ENCODE measurements at regions not wholly inside any gene's neighbourhood (a gene's known extent, or its start where the extent isn't known, plus 50 kb on each side); places are given as distances from the start of the nearest gene placed in this dataset.

GRCh38 chr22:48619721-48620120 lies 1208.0 kb downstream of the BRD1 start:
- intact Hi-C loops (cut with micrococcal nuclease) = no loop called here
- CTCF ChIA-PET = no interaction called here
- Mint-ChIP-seq H3K4me3 (no peak overlapping the region), H3K27ac (no peak overlapping the region), H3K27me3 (ENCODE audit: low read depth) (no peaks in the 10 kb centered on the region), H3K4me1 (ENCODE audit: low read depth) (no peaks in the 10 kb centered on the region), H3K36me3 (ENCODE audit: low read depth) (no peaks in the 10 kb centered on the region), H3K9me3 (no peaks in the 10 kb centered on the region)
- no peak for DNase-seq

- H3K4me1 Mint-ChIP-seq (ENCODE audit: low read depth) = no peaks in the 10 kb centered on the region
- H3K4me3 Mint-ChIP-seq = no peak overlapping the region
- no peaks in the 10 kb centered on the region for H3K9me3 Mint-ChIP-seq
- H3K36me3 Mint-ChIP-seq (ENCODE audit: low read depth) = no peaks in the 10 kb centered on the region
- intact Hi-C loops (cut with micrococcal nuclease) = no loop called here
- H3K27me3 Mint-ChIP-seq (ENCODE audit: low read depth) = no peaks in the 10 kb centered on the region
- H3K27ac Mint-ChIP-seq = no peak overlapping the region
- no peak for DNase-seq
- CTCF ChIA-PET = no interaction called here
Observed at GRCh38 chr22:48618326-48618725, 1209.3 kb downstream of the BRD1 start.

- Mint-ChIP-seq H3K4me3 (no peak overlapping the region), H3K27me3 (ENCODE audit: low read depth) (no peaks in the 10 kb centered on the region), H3K36me3 (ENCODE audit: low read depth) (no peaks in the 10 kb centered on the region), H3K9me3 (no peaks in the 10 kb centered on the region), H3K4me1 (ENCODE audit: low read depth) (no peaks in the 10 kb centered on the region), H3K27ac (no peak overlapping the region)
- CTCF ChIA-PET = no interaction called here
- intact Hi-C loops (cut with micrococcal nuclease) = no loop called here
- no peak for DNase-seq
Observed at GRCh38 chr22:48616656-48617055, 1211.0 kb downstream of the BRD1 start.

- H3K4me1 Mint-ChIP-seq (ENCODE audit: low read depth) = no peaks in the 10 kb centered on the region
- intact Hi-C loops (cut with micrococcal nuclease) = no loop called here
- H3K27ac Mint-ChIP-seq = no peak overlapping the region
- CTCF ChIA-PET = no interaction called here
- no peaks in the 10 kb centered on the region for H3K9me3 Mint-ChIP-seq
- H3K36me3 Mint-ChIP-seq (ENCODE audit: low read depth) = no peaks in the 10 kb centered on the region
- H3K27me3 Mint-ChIP-seq (ENCODE audit: low read depth) = no peaks in the 10 kb centered on the region
- no peak overlapping the region for H3K4me3 Mint-ChIP-seq
- DNase-seq = no peak
Observed at GRCh38 chr22:48615171-48616008, 1212.3 kb downstream of the BRD1 start.

- no peaks in the 10 kb centered on the region for H3K36me3 Mint-ChIP-seq (ENCODE audit: low read depth)
- DNase-seq = no peak
- CTCF ChIA-PET = no interaction called here
- H3K27me3 Mint-ChIP-seq (ENCODE audit: low read depth) = no peaks in the 10 kb centered on the region
- no peaks in the 10 kb centered on the region for H3K4me1 Mint-ChIP-seq (ENCODE audit: low read depth)
- H3K27ac Mint-ChIP-seq = no peak overlapping the region
- H3K9me3 Mint-ChIP-seq = no peaks in the 10 kb centered on the region
- intact Hi-C loops (cut with micrococcal nuclease) = no loop called here
- no peak overlapping the region for H3K4me3 Mint-ChIP-seq
Observed at GRCh38 chr22:48613566-48614200, 1214.0 kb downstream of the BRD1 start.

- H3K36me3 Mint-ChIP-seq (ENCODE audit: low read depth) = no peaks in the 10 kb centered on the region
- no peaks in the 10 kb centered on the region for H3K9me3 Mint-ChIP-seq
- DNase-seq = no peak
- peaks cover 2% of the 10 kb centered on the region for H3K27me3 Mint-ChIP-seq (ENCODE audit: low read depth)
- H3K4me3 Mint-ChIP-seq = no peak overlapping the region
- H3K4me1 Mint-ChIP-seq (ENCODE audit: low read depth) = no peaks in the 10 kb centered on the region
- CTCF ChIA-PET = interaction anchor here (0.5 kb wide), 1 partner anchor 1767 kb away, joined by 4 read pairs; no protein-coding TSS in a partner anchor
- no peak overlapping the region for H3K27ac Mint-ChIP-seq
- intact Hi-C loops (cut with micrococcal nuclease) = no loop called here
Observed at GRCh38 chr22:48612077-48612995, 1215.3 kb downstream of the BRD1 start.

- intact Hi-C loops (cut with micrococcal nuclease) = no loop called here
- H3K9me3 Mint-ChIP-seq = peaks cover 7% of the 10 kb centered on the region
- no peak for DNase-seq
- no peak overlapping the region for H3K4me3 Mint-ChIP-seq
- H3K27me3 Mint-ChIP-seq (ENCODE audit: low read depth) = peaks cover 2% of the 10 kb centered on the region
- H3K4me1 Mint-ChIP-seq (ENCODE audit: low read depth) = no peaks in the 10 kb centered on the region
- no peak overlapping the region for H3K27ac Mint-ChIP-seq
- H3K36me3 Mint-ChIP-seq (ENCODE audit: low read depth) = no peaks in the 10 kb centered on the region
- CTCF ChIA-PET = no interaction called here
Observed at GRCh38 chr22:48609279-48609865, 1218.3 kb downstream of the BRD1 start.

- H3K4me1 Mint-ChIP-seq (ENCODE audit: low read depth) = no peaks in the 10 kb centered on the region
- no peak overlapping the region for H3K4me3 Mint-ChIP-seq
- intact Hi-C loops (cut with micrococcal nuclease) = no loop called here
- no peak overlapping the region for H3K27ac Mint-ChIP-seq
- peaks cover 2% of the 10 kb centered on the region for H3K27me3 Mint-ChIP-seq (ENCODE audit: low read depth)
- DNase-seq = no peak
- H3K36me3 Mint-ChIP-seq (ENCODE audit: low read depth) = no peaks in the 10 kb centered on the region
- CTCF ChIA-PET = no interaction called here
- peaks cover 7% of the 10 kb centered on the region for H3K9me3 Mint-ChIP-seq
Observed at GRCh38 chr22:48607901-48608662, 1219.6 kb downstream of the BRD1 start.

- DNase-seq = no peak
- Mint-ChIP-seq H3K4me3 (no peak overlapping the region), H3K9me3 (peaks cover 7% of the 10 kb centered on the region), H3K4me1 (ENCODE audit: low read depth) (no peaks in the 10 kb centered on the region), H3K27me3 (ENCODE audit: low read depth) (peaks cover 2% of the 10 kb centered on the region), H3K27ac (no peak overlapping the region), H3K36me3 (ENCODE audit: low read depth) (no peaks in the 10 kb centered on the region)
- CTCF ChIA-PET = no interaction called here
- intact Hi-C loops (cut with micrococcal nuclease) = no loop called here
Observed at GRCh38 chr22:48606684-48607307, 1220.9 kb downstream of the BRD1 start.

- no peak overlapping the region for H3K4me3 Mint-ChIP-seq
- DNase-seq = no peak
- H3K4me1 Mint-ChIP-seq (ENCODE audit: low read depth) = no peaks in the 10 kb centered on the region
- peaks cover 7% of the 10 kb centered on the region for H3K9me3 Mint-ChIP-seq
- peaks cover 2% of the 10 kb centered on the region for H3K27me3 Mint-ChIP-seq (ENCODE audit: low read depth)
- H3K27ac Mint-ChIP-seq = no peak overlapping the region
- no peaks in the 10 kb centered on the region for H3K36me3 Mint-ChIP-seq (ENCODE audit: low read depth)
- intact Hi-C loops (cut with micrococcal nuclease) = no loop called here
- CTCF ChIA-PET = no interaction called here
Observed at GRCh38 chr22:48605856-48606481, 1221.7 kb downstream of the BRD1 start.

GRCh38 chr22:48605125-48605524 lies 1222.5 kb downstream of the BRD1 start:
- no peak for DNase-seq
- H3K27ac Mint-ChIP-seq = no peak overlapping the region
- H3K27me3 Mint-ChIP-seq (ENCODE audit: low read depth) = peaks cover 2% of the 10 kb centered on the region
- H3K36me3 Mint-ChIP-seq (ENCODE audit: low read depth) = no peaks in the 10 kb centered on the region
- intact Hi-C loops (cut with micrococcal nuclease) = no loop called here
- no peak overlapping the region for H3K4me3 Mint-ChIP-seq
- CTCF ChIA-PET = no interaction called here
- peaks cover 7% of the 10 kb centered on the region for H3K9me3 Mint-ChIP-seq
- H3K4me1 Mint-ChIP-seq (ENCODE audit: low read depth) = no peaks in the 10 kb centered on the region

Data from activated naive CD4-positive, alpha-beta T cell treated with anti-CD3 and anti-CD28 coated beads for 36 hours (primary cell).